GM12891 (cell line): ENCODE measurements at regions not wholly inside any gene's neighbourhood (a gene's known extent, or its start where the extent isn't known, plus 50 kb on each side); places are given as distances from the start of the nearest gene placed in this dataset.

Experiments
- DNase-seq: peaks from one replicate; pipeline ENCODE4 v3.0.0; 2011; ENCODE audit warnings: low spot score; ENCODE audit not compliant: insufficient read length
- FAIRE-seq: peaks from 2 replicates; lab custom pipeline; 2011; peaks lifted over from hg19 to GRCh38; lab: Jason Lieb, UNC
- PAX5 ChIP-seq: IDR thresholded peaks from 2 replicates; pipeline ENCODE4 v1.6.1; 2011; ENCODE audit warnings: low read length, moderate library complexity, mild to moderate bottlenecking; ENCODE audit not compliant: insufficient read depth, severe bottlenecking
- POLR2A ChIP-seq: IDR thresholded peaks from 2 replicates; pipeline ENCODE4 v1.6.1; 2011; ENCODE audit warnings: low read depth, low read length, control low read depth
- POLR2AphosphoS5 ChIP-seq: IDR thresholded peaks from 2 replicates; pipeline ENCODE4 v1.6.1; 2011; ENCODE audit warnings: low read depth, low read length, control low read depth
- POU2F2 ChIP-seq: IDR thresholded peaks from 2 replicates; pipeline ENCODE4 v1.6.1; 2011; ENCODE audit warnings: low read depth, mild to moderate bottlenecking, control low read depth, low read length, moderate library complexity
- SPI1 ChIP-seq: IDR thresholded peaks from 2 replicates; pipeline ENCODE4 v1.6.1; 2011; ENCODE audit warnings: low read depth, low read length, control low read depth
- TAF1 ChIP-seq: IDR thresholded peaks from 2 replicates; pipeline ENCODE4 v1.6.1; 2011; ENCODE audit warnings: low read depth, low read length, control low read depth

DNA sequence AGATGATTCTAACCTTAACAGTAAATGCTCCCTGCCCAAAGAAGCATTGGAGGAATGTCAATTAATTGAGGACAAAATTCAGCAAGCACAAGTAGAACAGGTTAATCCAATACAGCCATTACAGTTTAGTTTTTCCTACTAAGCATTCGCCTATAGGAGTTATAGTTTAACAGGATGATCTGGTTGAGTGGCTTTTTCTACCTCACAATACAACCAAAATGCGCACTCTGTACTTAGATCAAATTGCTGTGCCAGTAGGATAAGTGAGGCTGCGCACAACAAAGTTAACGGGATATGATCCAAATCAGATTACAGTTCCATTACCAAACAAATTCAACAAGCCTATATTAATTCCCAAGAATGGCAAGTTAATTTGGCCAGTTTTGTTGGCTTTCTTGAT is 117.1 kb upstream of the TRIM24 start:
- no peak for FAIRE-seq
- no peak for DNase-seq
- TF ChIP-seq POU2F2 (no peak), POLR2AphosphoS5 (no peak), PAX5 (no peak)

DNA sequence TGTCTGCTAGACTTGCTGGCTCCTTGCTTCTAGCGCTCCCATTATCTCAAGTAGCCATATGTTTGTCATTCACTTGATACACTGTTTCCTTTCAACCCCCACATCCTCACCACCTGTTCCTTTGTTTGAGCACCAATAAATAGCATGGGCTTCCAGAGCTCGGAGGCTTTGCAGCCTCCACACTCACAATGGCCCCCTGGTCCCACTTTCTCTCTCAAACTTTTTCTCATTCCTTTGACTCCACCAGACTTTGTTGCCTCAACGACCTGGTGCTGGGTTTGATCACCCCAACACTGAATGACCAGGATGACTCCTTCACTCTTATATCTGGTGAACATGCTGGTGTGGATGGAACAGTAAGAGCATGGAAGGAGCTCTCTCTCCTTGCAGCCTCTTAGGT is 114.5 kb upstream of the TRIM24 start:
- DNase-seq (no peak), FAIRE-seq (no peak)
- TF ChIP-seq TAF1, result no peak
- no peak for TF ChIP-seq POLR2AphosphoS5
- no peak for TF ChIP-seq POLR2A
- TF ChIP-seq SPI1, result no peak
- TF ChIP-seq PAX5, result no peak
- TF ChIP-seq POU2F2, result no peak

DNA sequence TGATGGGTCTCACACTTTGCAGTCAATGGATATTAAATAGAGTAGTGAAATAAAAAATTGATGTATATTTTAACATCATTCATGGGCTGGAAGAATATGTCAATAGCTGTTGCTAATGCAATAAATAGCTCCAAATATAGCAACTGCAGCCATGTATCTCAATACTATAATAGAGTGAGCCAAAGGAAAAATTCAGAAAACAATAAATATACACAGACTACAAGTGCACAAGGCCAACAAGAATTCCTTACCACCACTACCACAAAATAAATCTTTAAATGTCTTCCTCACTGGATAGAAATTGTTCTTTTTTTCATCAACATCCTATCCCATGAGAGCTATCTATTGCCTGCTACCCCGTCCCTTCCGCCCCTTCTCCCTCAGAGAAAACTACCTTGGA is 113.1 kb upstream of the TRIM24 start:
- FAIRE-seq, result no peak
- DNase-seq, result no peak
- TF ChIP-seq POU2F2, result no peak
- no peak for TF ChIP-seq POLR2A
- TF ChIP-seq PAX5, result no peak
- TF ChIP-seq TAF1, result no peak
- TF ChIP-seq POLR2AphosphoS5, result no peak
- TF ChIP-seq SPI1, result no peak

DNA sequence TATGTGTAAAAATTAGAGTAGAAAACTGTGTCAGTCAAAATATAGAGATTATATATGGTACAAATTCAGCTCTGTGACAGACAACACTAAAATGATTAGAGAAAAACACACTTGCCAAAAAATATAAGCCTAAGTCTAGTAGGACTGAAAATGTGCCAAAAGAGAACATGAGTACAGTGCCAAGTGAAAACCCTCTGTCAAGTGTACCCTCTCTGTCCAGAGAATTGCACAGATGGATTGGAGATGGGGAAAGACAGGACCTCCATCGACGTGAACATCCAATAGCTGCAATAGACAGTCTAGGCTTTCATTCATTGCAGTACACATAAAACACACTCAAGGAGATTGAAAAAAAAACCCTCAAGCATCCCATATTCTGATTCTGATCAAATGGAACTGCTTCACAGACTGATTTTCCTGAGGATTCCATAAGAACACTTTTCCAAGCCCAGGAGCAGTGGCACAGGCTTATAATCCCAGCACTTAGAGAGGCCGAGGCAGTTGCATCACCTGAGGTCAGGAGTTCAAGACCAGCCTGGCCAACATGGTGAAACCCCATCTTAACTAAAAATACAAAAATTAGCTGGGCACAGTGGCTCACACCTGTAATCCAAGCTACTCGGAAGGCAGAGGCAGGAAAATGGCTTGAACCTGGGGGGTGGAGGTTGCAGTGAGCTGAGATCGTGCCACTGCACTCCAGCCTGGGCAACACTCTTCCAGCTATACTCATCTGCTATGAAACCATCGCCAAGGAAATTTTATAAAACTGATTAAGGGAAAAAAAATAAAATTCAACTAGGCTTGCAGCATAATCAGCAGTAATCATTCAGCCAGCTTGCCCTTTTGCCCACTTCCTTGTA is 110.0 kb upstream of the TRIM24 start:
- DNase-seq (no peak), FAIRE-seq (no peak)
- TF ChIP-seq TAF1 (no peak), POLR2AphosphoS5 (no peak), SPI1 (no peak)

DNA sequence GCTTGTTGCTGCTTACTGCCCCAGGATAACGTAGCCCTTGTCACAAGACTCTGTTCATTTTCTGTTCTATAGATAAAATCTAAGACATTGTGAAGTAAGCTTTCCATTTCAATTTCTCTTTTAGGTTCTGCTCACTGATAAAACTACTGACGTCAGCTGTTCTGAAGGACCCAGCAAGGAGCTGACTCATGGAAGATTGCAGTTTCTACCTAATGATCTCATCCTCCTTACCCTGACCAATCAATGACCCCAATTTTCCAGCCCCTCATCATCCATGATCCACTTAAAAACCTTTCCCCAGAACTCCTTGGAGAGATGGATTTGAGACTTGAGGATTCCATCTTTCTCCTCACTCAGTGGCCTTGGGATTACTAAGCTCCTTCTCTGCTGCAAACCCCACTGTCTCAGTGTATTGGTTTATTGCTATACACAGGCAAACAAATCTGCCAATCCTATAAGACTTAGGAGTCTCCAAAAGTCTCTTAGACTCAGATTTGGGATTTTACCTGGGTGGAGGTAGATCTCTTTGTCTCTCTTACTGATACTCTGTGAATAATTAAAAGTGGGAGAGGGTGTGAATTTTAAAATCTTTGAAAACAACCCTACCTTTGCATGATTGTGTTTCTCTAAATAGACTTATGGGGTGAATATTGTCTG is 109.2 kb upstream of the TRIM24 start:
- FAIRE-seq, result no peak
- TF ChIP-seq POU2F2 (no peak), POLR2A (no peak), TAF1 (no peak), SPI1 (no peak), PAX5 (no peak), POLR2AphosphoS5 (no peak)
- DNase-seq, result no peak

DNA sequence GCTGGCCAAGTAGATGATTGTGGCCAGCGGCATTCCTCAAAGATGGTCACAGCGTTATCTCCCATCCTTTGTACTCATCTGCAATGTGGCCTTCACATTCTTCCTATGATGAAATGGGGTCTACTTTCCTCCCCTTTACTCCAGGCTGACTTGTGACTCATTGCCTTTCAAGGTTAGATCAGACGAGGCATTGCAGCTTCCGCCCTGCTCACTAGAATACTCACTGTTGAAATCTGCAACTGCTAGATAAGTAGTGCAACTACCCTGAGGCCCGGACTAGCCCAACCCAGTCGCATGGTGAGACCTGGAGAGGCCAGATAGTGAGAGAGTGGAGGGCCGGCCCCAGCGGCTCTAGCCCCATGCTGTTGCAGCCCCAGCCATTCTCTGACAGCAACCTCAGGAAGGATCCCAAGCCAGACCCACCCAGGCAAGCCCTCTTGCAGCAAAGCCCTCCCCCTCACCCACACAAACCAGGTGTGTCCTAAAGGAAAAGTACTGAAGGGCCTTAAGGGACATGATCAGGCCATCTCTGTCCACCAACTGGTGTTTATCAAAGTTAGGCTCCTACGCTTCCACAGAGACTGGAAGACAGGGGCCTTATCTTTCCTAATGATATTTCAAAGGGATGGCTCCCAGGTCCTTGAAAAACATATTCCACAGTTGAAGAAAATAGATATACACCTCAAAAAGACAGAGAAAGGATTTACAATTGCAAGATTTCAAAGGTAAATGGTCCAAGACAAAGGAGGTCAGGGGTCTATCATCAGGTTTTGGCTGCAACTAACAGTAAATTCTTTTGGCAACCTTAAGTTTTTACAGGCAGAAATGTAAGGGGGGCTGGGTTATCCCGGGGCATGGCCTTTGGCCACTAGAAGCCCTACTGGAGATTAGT is 107.2 kb upstream of the TRIM24 start:
- TF ChIP-seq POU2F2, result no peak
- no peak for TF ChIP-seq PAX5
- TF ChIP-seq TAF1, result no peak
- TF ChIP-seq POLR2A, result no peak
- TF ChIP-seq POLR2AphosphoS5, result no peak
- no peak for TF ChIP-seq SPI1
- no peak for FAIRE-seq
- DNase-seq, result no peak

DNA sequence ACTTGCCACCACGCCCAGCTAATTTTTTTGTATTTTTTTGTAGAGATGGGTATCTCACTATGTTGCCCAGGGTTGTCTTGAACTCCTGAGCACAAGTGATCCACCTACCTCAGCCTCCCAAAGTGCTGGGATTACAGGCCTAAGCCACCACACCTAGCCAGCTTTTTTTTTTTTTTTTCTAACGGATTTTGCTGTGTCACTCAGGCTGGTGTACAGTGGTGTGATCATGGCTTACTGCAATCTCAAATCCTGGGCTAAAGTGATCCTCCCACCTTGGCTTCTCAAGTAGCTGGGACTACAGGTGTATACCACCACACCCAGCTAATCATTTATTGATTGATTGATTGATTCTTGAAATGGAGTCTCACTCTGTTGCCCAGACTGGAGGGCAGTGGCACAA is 106.0 kb upstream of the TRIM24 start:
- no peak for FAIRE-seq
- TF ChIP-seq POU2F2 (no peak), PAX5 (no peak), POLR2AphosphoS5 (no peak), SPI1 (no peak), POLR2A (no peak), TAF1 (no peak)
- no peak for DNase-seq

DNA sequence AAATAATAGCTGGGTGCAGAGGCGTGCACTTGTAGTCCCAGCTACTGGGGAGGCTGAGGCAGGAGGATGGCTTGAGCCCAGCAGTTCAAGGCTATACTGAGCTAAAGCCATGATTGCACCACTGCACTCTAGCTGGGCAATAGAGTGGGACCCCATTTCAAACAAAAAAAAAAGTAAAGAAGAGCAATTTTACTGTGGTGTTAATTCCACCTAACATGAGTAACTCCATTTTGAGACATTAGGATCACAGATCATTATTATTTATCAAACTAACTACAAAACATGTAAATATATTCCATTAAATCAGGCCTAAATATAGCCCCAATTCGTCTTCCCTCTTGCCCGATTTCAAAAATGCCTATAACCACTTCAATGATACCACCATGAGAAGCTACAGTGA is 104.8 kb upstream of the TRIM24 start:
- FAIRE-seq, result no peak
- DNase-seq, result no peak
- TF ChIP-seq POLR2AphosphoS5 (no peak), TAF1 (no peak), SPI1 (no peak)

DNA sequence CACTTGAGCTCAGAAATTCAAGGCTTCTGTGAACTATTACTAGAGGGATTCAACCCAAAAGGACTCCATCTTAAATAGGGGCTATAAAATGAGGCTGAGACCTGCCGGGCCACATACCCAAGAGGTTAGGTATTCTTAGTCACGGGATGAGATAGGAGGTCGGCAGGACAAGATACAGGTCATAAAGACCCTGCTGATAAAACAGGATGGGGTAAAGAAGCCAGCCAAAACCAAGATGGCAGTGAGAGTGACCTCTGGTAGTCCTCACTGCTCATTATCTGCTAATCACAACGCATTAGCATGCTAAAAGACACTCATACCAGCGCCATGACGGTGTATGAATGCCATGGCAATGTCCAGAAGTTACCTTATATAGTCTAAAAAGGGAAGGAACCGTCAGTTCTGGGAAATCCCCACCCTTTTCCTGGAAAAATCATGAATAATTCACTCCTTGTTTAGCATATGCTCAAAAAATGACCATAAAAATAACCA is 101.2 kb upstream of the TRIM24 start:
- DNase-seq, result no peak
- TF ChIP-seq SPI1 (no peak), PAX5 (no peak), TAF1 (no peak), POLR2AphosphoS5 (no peak), POU2F2 (no peak), POLR2A (no peak)
- no peak for FAIRE-seq
